ENCODE measurements at regions not wholly inside any gene's neighbourhood (a gene's known extent, or its start where the extent isn't known, plus 50 kb on each side); places are given as distances from the start of the nearest gene placed in this dataset.

- TF ChIP-seq EZH2 (IDR thresholded peaks at IDR 0.05; ENCODE audit: borderline replicate concordance, low read depth, low read length, poor library complexity, severe bottlenecking) (no peak), CTCF (conservative IDR thresholded peaks at IDR 0.05; ENCODE audit: low read depth, low read length) (no peak)
Observed at GRCh38 chr5:122705851-122706250, 69.0 kb upstream of the SNX2 start.
